Keratinocyte (primary cell): ENCODE measurements at regions not wholly inside any gene's neighbourhood (a gene's known extent, or its start where the extent isn't known, plus 50 kb on each side); places are given as distances from the start of the nearest gene placed in this dataset.

Source experiments
- DNase-seq: peaks from one replicate; pipeline ENCODE4 v3.0.0-alpha.2; 2011; ENCODE audit warnings: low read depth, missing footprints, low spot score
- FAIRE-seq: peaks from 2 replicates; lab custom pipeline; 2011; peaks lifted over from hg19 to GRCh38; lab: Jason Lieb, UNC
- H2AFZ ChIP-seq: 2 replicates; pipeline ENCODE4 v1.6.0; 2012; ENCODE audit warnings: low read length, control low read depth, inconsistent platforms; ENCODE audit not compliant: control insufficient read depth
- H3K27ac ChIP-seq: 2 replicates; pipeline ENCODE4 v1.5.1; 2011; ENCODE audit warnings: low read length; ENCODE audit not compliant: control insufficient read depth, insufficient read depth
- H3K27me3 ChIP-seq: 3 replicates; pipeline ENCODE4 v1.6.0; 2011; ENCODE audit warnings: low read length; ENCODE audit not compliant: control insufficient read depth, insufficient read depth; ENCODE audit errors: extremely low read depth
- H3K36me3 ChIP-seq, 2 experiments: 2 replicates in 1 of 2; 3 replicates in 1 of 2; pipeline ENCODE4 v1.5.1; 2011; ENCODE audit warnings: low read length in 2 of 2, mild to moderate bottlenecking in 1 of 2; ENCODE audit not compliant: control insufficient read depth in 2 of 2, insufficient read depth in 2 of 2; ENCODE audit errors: extremely low read depth in 1 of 2
- H3K4me1 ChIP-seq: 3 replicates; pipeline ENCODE4 v1.5.1; 2011; ENCODE audit warnings: low read length; ENCODE audit not compliant: control insufficient read depth, insufficient read depth; ENCODE audit errors: extremely low read depth
- H3K4me2 ChIP-seq: 3 replicates; pipeline ENCODE4 v1.6.0; 2011; ENCODE audit warnings: low read depth, low read length; ENCODE audit not compliant: control insufficient read depth, insufficient read depth; ENCODE audit errors: extremely low read depth
- H3K4me3 ChIP-seq, 3 experiments: fragments of 200-600 bp in 1 of 3; sonication (generic) in 1 of 3; 2 replicates in 2 of 3; 3 replicates in 1 of 3; pipeline ENCODE4 v1.5.1; 2011 to 2016; ENCODE audit warnings: low read length in 3 of 3, mild to moderate bottlenecking in 3 of 3, control low read depth in 2 of 3, inconsistent platforms in 1 of 3, low read depth in 1 of 3, mixed read lengths in 1 of 3, mixed run types in 1 of 3, moderate library complexity in 1 of 3; ENCODE audit not compliant: control insufficient read depth in 2 of 3, insufficient read depth in 2 of 3; ENCODE audit errors: extremely low read depth in 1 of 3
- H3K79me2 ChIP-seq: 2 replicates; pipeline ENCODE4 v1.6.0; 2012; ENCODE audit warnings: low read length; ENCODE audit not compliant: control insufficient read depth, insufficient read depth
- H3K9ac ChIP-seq: 3 replicates; pipeline ENCODE4 v1.6.0; 2011; ENCODE audit warnings: low read length; ENCODE audit not compliant: control insufficient read depth, insufficient read depth; ENCODE audit errors: extremely low read depth
- H3K9me1 ChIP-seq: 3 replicates; pipeline ENCODE4 v1.6.0; 2011; ENCODE audit warnings: low read length; ENCODE audit not compliant: control insufficient read depth, insufficient read depth; ENCODE audit errors: extremely low read depth
- H3K9me3 ChIP-seq: 2 replicates; pipeline ENCODE4 v1.5.1; 2012; ENCODE audit warnings: low read depth, low read length; ENCODE audit not compliant: control insufficient read depth
- H4K20me1 ChIP-seq: 3 replicates; pipeline ENCODE4 v1.6.0; 2011; ENCODE audit warnings: low read length; ENCODE audit not compliant: control insufficient read depth, insufficient read depth; ENCODE audit errors: extremely low read depth
- EZH2 ChIP-seq: IDR thresholded peaks from one replicate; pipeline ENCODE4 v1.6.1; 2012; ENCODE audit warnings: inconsistent platforms, mild to moderate bottlenecking, low read length, moderate library complexity
- dilution Hi-C: fragments of 300-500 bp; cut with MboI; formaldehyde crosslinking; loops from one replicate; pipeline ENCODE4 v1.7.0; 2020; ENCODE audit warnings: low sequenced_read_pairs; ENCODE audit not compliant: extremely low pct_ligation_motif_present
- TF ChIP-seq, protein P1 (sequence below), 3 experiments: IDR thresholded peaks in 1 of 3; conservative IDR thresholded peaks in 1 of 3; optimal IDR thresholded peaks in 1 of 3; 2 replicates in 2 of 3; 3 replicates in 1 of 3; pipeline versions ENCODE3 to v1.5.1; 2011; ENCODE audit warnings: low read length in 3 of 3, mild to moderate bottlenecking in 3 of 3, moderate library complexity in 2 of 3, control low read depth in 1 of 3, inconsistent platforms in 1 of 3; ENCODE audit not compliant: insufficient read depth in 2 of 3; ENCODE audit errors: extremely low read depth in 1 of 3

DNA sequence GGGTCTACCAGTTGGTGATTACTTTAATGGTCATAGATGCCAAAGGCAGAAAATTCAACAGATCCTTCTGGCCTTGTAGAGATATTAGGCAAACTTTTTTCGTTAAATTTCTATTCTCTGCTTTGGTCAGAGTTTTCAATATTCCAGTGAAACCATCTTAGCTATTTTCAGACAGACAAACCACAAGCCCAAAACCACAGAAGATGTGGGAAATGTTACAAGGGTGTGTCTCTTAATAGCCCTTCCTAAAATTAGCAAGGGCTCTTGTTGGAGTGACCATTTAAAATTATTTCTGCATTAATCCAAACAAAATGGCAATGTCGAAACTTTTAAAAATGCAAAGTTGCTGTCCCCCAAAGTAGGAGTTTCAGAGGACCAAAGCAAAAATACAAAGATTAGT, 102.8 kb downstream of the ARRDC4 start:
- Histone ChIP-seq H3K9me3 (no peaks in the 10 kb centered on the region), H3K9me1 (no peaks in the 10 kb centered on the region), H3K27ac (no peak overlapping the region), H3K36me3 (no peaks in the 10 kb centered on the region), H4K20me1 (no peaks in the 10 kb centered on the region), H3K79me2 (no peaks in the 10 kb centered on the region), H3K4me1 (no peaks in the 10 kb centered on the region), H3K27me3 (no peaks in the 10 kb centered on the region), H3K4me3 (no peak overlapping the region), H3K9ac (no peak overlapping the region), H3K4me2 (no peak overlapping the region), H2AFZ (no peak overlapping the region)
- DNase-seq, result no peak
- TF ChIP-seq, protein P1, sequence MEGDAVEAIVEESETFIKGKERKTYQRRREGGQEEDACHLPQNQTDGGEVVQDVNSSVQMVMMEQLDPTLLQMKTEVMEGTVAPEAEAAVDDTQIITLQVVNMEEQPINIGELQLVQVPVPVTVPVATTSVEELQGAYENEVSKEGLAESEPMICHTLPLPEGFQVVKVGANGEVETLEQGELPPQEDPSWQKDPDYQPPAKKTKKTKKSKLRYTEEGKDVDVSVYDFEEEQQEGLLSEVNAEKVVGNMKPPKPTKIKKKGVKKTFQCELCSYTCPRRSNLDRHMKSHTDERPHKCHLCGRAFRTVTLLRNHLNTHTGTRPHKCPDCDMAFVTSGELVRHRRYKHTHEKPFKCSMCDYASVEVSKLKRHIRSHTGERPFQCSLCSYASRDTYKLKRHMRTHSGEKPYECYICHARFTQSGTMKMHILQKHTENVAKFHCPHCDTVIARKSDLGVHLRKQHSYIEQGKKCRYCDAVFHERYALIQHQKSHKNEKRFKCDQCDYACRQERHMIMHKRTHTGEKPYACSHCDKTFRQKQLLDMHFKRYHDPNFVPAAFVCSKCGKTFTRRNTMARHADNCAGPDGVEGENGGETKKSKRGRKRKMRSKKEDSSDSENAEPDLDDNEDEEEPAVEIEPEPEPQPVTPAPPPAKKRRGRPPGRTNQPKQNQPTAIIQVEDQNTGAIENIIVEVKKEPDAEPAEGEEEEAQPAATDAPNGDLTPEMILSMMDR (optimal IDR thresholded peaks at IDR 0.05 in 1 of 3, IDR thresholded peaks at IDR 0.05 in 1 of 3, conservative IDR thresholded peaks at IDR 0.05 in 1 of 3; ENCODE audit: extremely low read depth in 1 of 3, insufficient read depth in 2 of 3, low read length in 3 of 3), result no peak
- dilution Hi-C loops, result no loop called here
- FAIRE-seq, result no peak

DNA sequence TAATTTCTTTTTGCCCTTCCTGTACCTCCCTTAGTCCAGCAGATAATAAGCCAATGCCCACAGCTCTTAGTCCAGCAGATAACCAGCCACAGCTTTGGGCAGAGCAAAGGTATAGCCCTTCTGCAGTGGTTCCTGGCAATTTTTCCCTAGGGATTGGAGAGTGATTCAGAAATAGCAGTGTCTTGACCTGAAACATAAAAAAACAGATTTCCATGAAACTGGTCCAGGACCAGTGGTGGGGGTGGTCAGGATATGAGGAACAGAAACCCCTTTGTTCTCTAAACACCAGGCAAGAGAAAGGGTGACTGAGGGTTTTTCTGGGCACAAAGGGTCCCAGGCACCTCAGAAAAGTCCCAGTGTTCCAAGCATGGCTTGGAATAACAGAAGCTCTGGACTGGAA, 103.4 kb downstream of the ARRDC4 start:
- Histone ChIP-seq H4K20me1 (no peaks in the 10 kb centered on the region), H3K36me3 (no peaks in the 10 kb centered on the region), H3K79me2 (no peaks in the 10 kb centered on the region), H3K9me3 (no peaks in the 10 kb centered on the region), H3K9me1 (no peaks in the 10 kb centered on the region), H2AFZ (no peak overlapping the region), H3K4me1 (no peaks in the 10 kb centered on the region), H3K4me2 (no peak overlapping the region), H3K9ac (no peak overlapping the region), H3K27ac (no peak overlapping the region), H3K4me3 (no peak overlapping the region), H3K27me3 (no peaks in the 10 kb centered on the region)
- DNase-seq (no peak), FAIRE-seq (no peak)
- dilution Hi-C loops, result no loop called here
- no peak for TF ChIP-seq EZH2
- TF ChIP-seq, protein P1 (optimal IDR thresholded peaks at IDR 0.05 in 1 of 3, IDR thresholded peaks at IDR 0.05 in 1 of 3, conservative IDR thresholded peaks at IDR 0.05 in 1 of 3; ENCODE audit: extremely low read depth in 1 of 3, insufficient read depth in 2 of 3, low read length in 3 of 3), result no peak
